ENCODE measurements at regions not wholly inside any gene's neighbourhood (a gene's known extent, or its start where the extent isn't known, plus 50 kb on each side); places are given as distances from the start of the nearest gene placed in this dataset.

- no peaks in the 10 kb centered on the region for H3K9me3 ChIP-seq (ENCODE audit: control extremely low read depth in 1 of 3, control insufficient read depth in 2 of 3, insufficient read depth in 1 of 3, low read length in 2 of 3)
- ChIA-PET POLR2A (no interaction called here), CTCF (no interaction called here)
- Mint-ChIP-seq H3K27ac (no peak overlapping the region), H3K9me3 (ENCODE audit: insufficient read depth) (no peaks in the 10 kb centered on the region), H3K4me3 (no peak overlapping the region), H3K4me1 (no peaks in the 10 kb centered on the region), H3K27me3 (no peaks in the 10 kb centered on the region)
- H2AFZ ChIP-seq (ENCODE audit: insufficient read depth, low read depth, low read length, poor library complexity, severe bottlenecking): no peak overlapping the region
- TF ChIP-seq EZH2 (IDR thresholded peaks at IDR 0.05; ENCODE audit: borderline replicate concordance, insufficient read depth, low read depth, low read length, poor library complexity, severe bottlenecking): no peak
- TF ChIP-seq, protein P1, sequence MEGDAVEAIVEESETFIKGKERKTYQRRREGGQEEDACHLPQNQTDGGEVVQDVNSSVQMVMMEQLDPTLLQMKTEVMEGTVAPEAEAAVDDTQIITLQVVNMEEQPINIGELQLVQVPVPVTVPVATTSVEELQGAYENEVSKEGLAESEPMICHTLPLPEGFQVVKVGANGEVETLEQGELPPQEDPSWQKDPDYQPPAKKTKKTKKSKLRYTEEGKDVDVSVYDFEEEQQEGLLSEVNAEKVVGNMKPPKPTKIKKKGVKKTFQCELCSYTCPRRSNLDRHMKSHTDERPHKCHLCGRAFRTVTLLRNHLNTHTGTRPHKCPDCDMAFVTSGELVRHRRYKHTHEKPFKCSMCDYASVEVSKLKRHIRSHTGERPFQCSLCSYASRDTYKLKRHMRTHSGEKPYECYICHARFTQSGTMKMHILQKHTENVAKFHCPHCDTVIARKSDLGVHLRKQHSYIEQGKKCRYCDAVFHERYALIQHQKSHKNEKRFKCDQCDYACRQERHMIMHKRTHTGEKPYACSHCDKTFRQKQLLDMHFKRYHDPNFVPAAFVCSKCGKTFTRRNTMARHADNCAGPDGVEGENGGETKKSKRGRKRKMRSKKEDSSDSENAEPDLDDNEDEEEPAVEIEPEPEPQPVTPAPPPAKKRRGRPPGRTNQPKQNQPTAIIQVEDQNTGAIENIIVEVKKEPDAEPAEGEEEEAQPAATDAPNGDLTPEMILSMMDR (IDR thresholded peaks at IDR 0.05): no peak
- DNase-seq (no peak), ATAC-seq (ENCODE audit: low read depth) (no peak)
- H3K27me3 ChIP-seq (replicated peaks in 1 of 4; ENCODE audit: control extremely low read depth in 1 of 4, control insufficient read depth in 3 of 4, insufficient read depth in 4 of 4, low read length in 3 of 4): no peaks in the 10 kb centered on the region
- no peaks in the 10 kb centered on the region for H3K4me1 ChIP-seq (ENCODE audit: control insufficient read depth in 2 of 2, insufficient read depth in 2 of 2, low read length in 2 of 2)
- intact Hi-C loops (cut with micrococcal nuclease): no loop called here
- no peak overlapping the region for H3K4me3 ChIP-seq (ENCODE audit: control extremely low read depth in 1 of 5, extremely low read depth in 1 of 5, insufficient read depth in 1 of 5, low read depth in 2 of 5, low read length in 4 of 5)
- no peaks in the 10 kb centered on the region for H4K20me1 ChIP-seq (ENCODE audit: control insufficient read depth, insufficient read depth, low read length, poor library complexity, severe bottlenecking)
- no peak overlapping the region for H3K27ac ChIP-seq (ENCODE audit: low read length in 2 of 2)
- H3K79me2 ChIP-seq (ENCODE audit: control insufficient read depth, insufficient read depth, low read length): no peaks in the 10 kb centered on the region
- no peaks in the 10 kb centered on the region for H3K36me3 ChIP-seq (replicated peaks in 1 of 2; ENCODE audit: control extremely low read depth in 1 of 2, control insufficient read depth in 1 of 2, extremely low read depth in 1 of 2, insufficient read depth in 2 of 2, low read length in 1 of 2)
- WGBS (ENCODE audit: insufficient coverage): 44% methylated on average over 9 of the region's 9 CpGs
- no peak overlapping the region for H3K4me2 ChIP-seq (replicated peaks; ENCODE audit: low read depth, low read length, poor library complexity, severe bottlenecking)
- H3K9ac ChIP-seq (ENCODE audit: low read length): no peak overlapping the region
Measured at GRCh38 chr16:80016731-80017326, 416.3 kb upstream of the MAF start.

- Histone ChIP-seq H3K4me3 (ENCODE audit: control extremely low read depth in 1 of 5, extremely low read depth in 1 of 5, insufficient read depth in 1 of 5, low read depth in 2 of 5, low read length in 4 of 5) (no peak overlapping the region), H3K27ac (ENCODE audit: low read length in 2 of 2) (no peak overlapping the region), H3K9me3 (ENCODE audit: control extremely low read depth in 1 of 3, control insufficient read depth in 2 of 3, insufficient read depth in 1 of 3, low read length in 2 of 3) (no peaks in the 10 kb centered on the region), H3K79me2 (ENCODE audit: control insufficient read depth, insufficient read depth, low read length) (no peaks in the 10 kb centered on the region), H3K27me3 (replicated peaks in 1 of 4; ENCODE audit: control extremely low read depth in 1 of 4, control insufficient read depth in 3 of 4, insufficient read depth in 4 of 4, low read length in 3 of 4) (no peaks in the 10 kb centered on the region), H3K36me3 (replicated peaks in 1 of 2; ENCODE audit: control extremely low read depth in 1 of 2, control insufficient read depth in 1 of 2, extremely low read depth in 1 of 2, insufficient read depth in 2 of 2, low read length in 1 of 2) (no peaks in the 10 kb centered on the region), H3K9ac (ENCODE audit: low read length) (no peak overlapping the region), H4K20me1 (ENCODE audit: control insufficient read depth, insufficient read depth, low read length, poor library complexity, severe bottlenecking) (no peaks in the 10 kb centered on the region), H2AFZ (ENCODE audit: insufficient read depth, low read depth, low read length, poor library complexity, severe bottlenecking) (no peak overlapping the region), H3K4me2 (replicated peaks; ENCODE audit: low read depth, low read length, poor library complexity, severe bottlenecking) (no peak overlapping the region), H3K4me1 (ENCODE audit: control insufficient read depth in 2 of 2, insufficient read depth in 2 of 2, low read length in 2 of 2) (no peaks in the 10 kb centered on the region)
- no peak for ATAC-seq (ENCODE audit: low read depth)
- H3K9me3 Mint-ChIP-seq (ENCODE audit: insufficient read depth): no peaks in the 10 kb centered on the region
- DNase-seq: no peak
- H3K27ac Mint-ChIP-seq: no peak overlapping the region
- ChIA-PET POLR2A (no interaction called here), CTCF (no interaction called here)
- WGBS (ENCODE audit: insufficient coverage): 92% methylated on average over 4 of the region's 6 CpGs
- intact Hi-C loops (cut with micrococcal nuclease): no loop called here
- TF ChIP-seq EZH2 (IDR thresholded peaks at IDR 0.05; ENCODE audit: borderline replicate concordance, insufficient read depth, low read depth, low read length, poor library complexity, severe bottlenecking): no peak
- TF ChIP-seq, protein P1 (IDR thresholded peaks at IDR 0.05): no peak
- no peaks in the 10 kb centered on the region for H3K4me1 Mint-ChIP-seq
- H3K27me3 Mint-ChIP-seq: peaks cover 3% of the 10 kb centered on the region
- no peak overlapping the region for H3K4me3 Mint-ChIP-seq
Measured at GRCh38 chr16:80015566-80015965, 415.0 kb upstream of the MAF start.
